ENCODE measurements at regions not wholly inside any gene's neighbourhood (a gene's known extent, or its start where the extent isn't known, plus 50 kb on each side); places are given as distances from the start of the nearest gene placed in this dataset.

GRCh38 chr6:163915131-163915530 is 500.6 kb downstream of the QKI start:
- Mint-ChIP-seq H3K4me1 (ENCODE audit: low read depth) (no peaks in the 10 kb centered on the region), H3K4me3 (ENCODE audit: unreplicated experiment) (no peak overlapping the region), H3K27ac (ENCODE audit: unreplicated experiment) (no peak overlapping the region), H3K27me3 (ENCODE audit: low read depth) (peaks cover 3% of the 10 kb centered on the region), H3K9me3 (ENCODE audit: low read depth) (no peaks in the 10 kb centered on the region), H3K36me3 (ENCODE audit: low read depth) (no peaks in the 10 kb centered on the region)
- no peak for DNase-seq (ENCODE audit: low spot score)
- TF ChIP-seq, protein P1, sequence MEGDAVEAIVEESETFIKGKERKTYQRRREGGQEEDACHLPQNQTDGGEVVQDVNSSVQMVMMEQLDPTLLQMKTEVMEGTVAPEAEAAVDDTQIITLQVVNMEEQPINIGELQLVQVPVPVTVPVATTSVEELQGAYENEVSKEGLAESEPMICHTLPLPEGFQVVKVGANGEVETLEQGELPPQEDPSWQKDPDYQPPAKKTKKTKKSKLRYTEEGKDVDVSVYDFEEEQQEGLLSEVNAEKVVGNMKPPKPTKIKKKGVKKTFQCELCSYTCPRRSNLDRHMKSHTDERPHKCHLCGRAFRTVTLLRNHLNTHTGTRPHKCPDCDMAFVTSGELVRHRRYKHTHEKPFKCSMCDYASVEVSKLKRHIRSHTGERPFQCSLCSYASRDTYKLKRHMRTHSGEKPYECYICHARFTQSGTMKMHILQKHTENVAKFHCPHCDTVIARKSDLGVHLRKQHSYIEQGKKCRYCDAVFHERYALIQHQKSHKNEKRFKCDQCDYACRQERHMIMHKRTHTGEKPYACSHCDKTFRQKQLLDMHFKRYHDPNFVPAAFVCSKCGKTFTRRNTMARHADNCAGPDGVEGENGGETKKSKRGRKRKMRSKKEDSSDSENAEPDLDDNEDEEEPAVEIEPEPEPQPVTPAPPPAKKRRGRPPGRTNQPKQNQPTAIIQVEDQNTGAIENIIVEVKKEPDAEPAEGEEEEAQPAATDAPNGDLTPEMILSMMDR (IDR thresholded peaks at IDR 0.05), result no peak

GRCh38 chr6:163913045-163913444 is 498.5 kb downstream of the QKI start:
- H3K36me3 Mint-ChIP-seq (ENCODE audit: low read depth), result no peaks in the 10 kb centered on the region

DNA sequence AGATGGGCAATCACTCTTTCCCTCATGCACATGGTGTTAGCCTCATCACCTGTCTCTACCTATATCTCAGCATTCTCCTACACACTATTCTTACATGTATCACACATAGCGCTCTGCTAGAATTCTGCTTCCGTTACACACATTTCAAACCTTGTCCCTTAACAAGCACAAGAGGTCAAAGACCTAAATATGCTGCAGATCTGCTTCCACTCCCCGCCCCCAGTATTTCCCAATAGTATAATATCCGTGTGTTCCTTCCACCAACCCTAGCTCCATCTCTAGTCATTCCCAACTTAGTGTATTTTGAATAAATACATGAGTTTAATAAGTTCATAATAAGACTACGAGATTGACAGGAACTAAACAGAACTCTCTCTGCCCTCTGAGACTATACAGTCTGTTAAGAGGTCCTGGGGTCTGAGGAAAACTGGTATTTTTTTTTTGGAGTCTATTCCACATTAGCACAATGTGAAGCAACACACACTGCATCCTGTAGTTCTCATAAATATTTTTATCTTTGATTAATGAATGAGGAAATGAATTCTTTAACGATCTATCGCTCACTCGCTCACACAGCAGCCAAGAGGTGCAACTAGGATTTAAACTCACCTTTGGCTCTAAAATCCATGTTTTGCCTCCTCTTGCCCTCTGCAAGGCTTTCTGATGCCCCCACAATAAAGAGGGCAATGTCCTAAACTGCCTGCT is 491.6 kb downstream of the QKI start:
- no peaks in the 10 kb centered on the region for H3K36me3 Mint-ChIP-seq (ENCODE audit: low read depth)
- H3K4me1 Mint-ChIP-seq (ENCODE audit: low read depth), result no peaks in the 10 kb centered on the region
- H3K4me3 Mint-ChIP-seq (ENCODE audit: unreplicated experiment), result no peak overlapping the region
- H3K9me3 Mint-ChIP-seq (ENCODE audit: low read depth), result no peaks in the 10 kb centered on the region
- H3K27ac Mint-ChIP-seq (ENCODE audit: unreplicated experiment), result no peak overlapping the region
- TF ChIP-seq, protein P1 (IDR thresholded peaks at IDR 0.05), result no peak
- H3K27me3 Mint-ChIP-seq (ENCODE audit: low read depth), result peaks cover 3% of the 10 kb centered on the region
- no peak for DNase-seq (ENCODE audit: low spot score)

More at GRCh38 chr6:163913045-163913444, 498.5 kb downstream of the QKI start:
- no peak overlapping the region for H3K4me3 Mint-ChIP-seq (ENCODE audit: unreplicated experiment)
- H3K9me3 Mint-ChIP-seq (ENCODE audit: low read depth), result no peaks in the 10 kb centered on the region
- TF ChIP-seq, protein P1 (IDR thresholded peaks at IDR 0.05), result no peak
- DNase-seq (ENCODE audit: low spot score), result no peak
- H3K27ac Mint-ChIP-seq (ENCODE audit: unreplicated experiment), result no peak overlapping the region
- H3K27me3 Mint-ChIP-seq (ENCODE audit: low read depth), result peaks cover 3% of the 10 kb centered on the region
- no peaks in the 10 kb centered on the region for H3K4me1 Mint-ChIP-seq (ENCODE audit: low read depth)

DNA sequence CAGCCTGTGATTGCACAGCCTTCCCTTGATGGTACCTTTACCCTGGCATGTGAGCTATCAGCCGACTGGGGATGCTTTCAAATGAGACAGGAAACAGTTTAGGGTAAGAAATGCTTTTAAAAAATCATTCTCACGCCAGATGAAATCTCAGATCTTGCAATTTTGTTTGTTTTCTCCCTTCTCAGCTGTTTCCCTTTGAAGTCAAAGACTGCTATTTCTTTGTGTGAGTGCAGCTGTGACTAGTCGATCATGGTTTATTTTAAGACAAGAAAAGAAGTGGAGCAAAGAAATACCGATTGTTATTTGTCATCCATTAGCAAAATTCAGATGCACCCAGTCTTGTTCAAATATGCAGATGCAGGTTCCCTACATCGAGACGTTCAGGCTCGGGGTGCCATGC is 489.7 kb downstream of the QKI start:
- no peak for DNase-seq (ENCODE audit: low spot score)
- H3K4me1 Mint-ChIP-seq (ENCODE audit: low read depth), result peaks cover 7% of the 10 kb centered on the region
- TF ChIP-seq, protein P1 (IDR thresholded peaks at IDR 0.05), result no peak
- no peak overlapping the region for H3K27ac Mint-ChIP-seq (ENCODE audit: unreplicated experiment)
- H3K4me3 Mint-ChIP-seq (ENCODE audit: unreplicated experiment), result no peak overlapping the region
- no peaks in the 10 kb centered on the region for H3K36me3 Mint-ChIP-seq (ENCODE audit: low read depth)
- no peaks in the 10 kb centered on the region for H3K27me3 Mint-ChIP-seq (ENCODE audit: low read depth)
- H3K9me3 Mint-ChIP-seq (ENCODE audit: low read depth), result no peaks in the 10 kb centered on the region

DNA sequence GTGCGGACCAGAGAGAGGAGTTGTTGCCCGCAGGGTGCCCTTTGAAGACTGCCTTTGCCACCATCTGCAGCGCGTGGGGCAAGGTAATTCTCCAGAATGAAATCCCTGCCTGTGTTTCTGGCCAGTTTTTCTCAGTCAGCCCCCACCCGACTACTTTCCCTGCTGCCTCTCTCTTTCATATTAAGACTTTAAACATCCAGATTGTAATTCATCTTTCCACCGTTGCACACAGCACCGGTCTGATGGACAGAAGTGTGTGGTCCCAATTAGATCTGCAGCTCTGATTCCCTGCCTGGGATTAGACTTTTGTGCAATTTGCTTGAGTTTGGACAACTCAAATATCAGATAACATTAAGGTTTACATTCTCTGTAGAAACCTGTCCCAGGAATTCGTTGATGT is 489.0 kb downstream of the QKI start:
- no peak overlapping the region for H3K4me3 Mint-ChIP-seq (ENCODE audit: unreplicated experiment)
- H3K36me3 Mint-ChIP-seq (ENCODE audit: low read depth), result no peaks in the 10 kb centered on the region
- TF ChIP-seq, protein P1 (IDR thresholded peaks at IDR 0.05), result no peak
- no peaks in the 10 kb centered on the region for H3K27me3 Mint-ChIP-seq (ENCODE audit: low read depth)
- no peak for DNase-seq (ENCODE audit: low spot score)
- peaks cover 7% of the 10 kb centered on the region for H3K4me1 Mint-ChIP-seq (ENCODE audit: low read depth)
- no peaks in the 10 kb centered on the region for H3K9me3 Mint-ChIP-seq (ENCODE audit: low read depth)
- H3K27ac Mint-ChIP-seq (ENCODE audit: unreplicated experiment), result no peak overlapping the region
